WTC11 (cell line): ENCODE measurements at regions not wholly inside any gene's neighbourhood (a gene's known extent, or its start where the extent isn't known, plus 50 kb on each side); places are given as distances from the start of the nearest gene placed in this dataset.

ENCODE experiments used
- CREB1 ChIP-seq: sonication (generic); formaldehyde crosslinking; IDR thresholded peaks from 2 replicates; pipeline ENCODE4 v1.8.0; 2023; ENCODE audit warnings: mild to moderate bottlenecking, missing genetic modification reagents
- CTCF ChIP-seq: fragments of 200-600 bp; IDR thresholded peaks from 2 replicates; pipeline ENCODE4 v1.8.0; 2022; ENCODE audit warnings: antibody characterized with exemption
- FOXJ3 ChIP-seq: sonication (generic); formaldehyde crosslinking; IDR thresholded peaks from 2 replicates; pipeline ENCODE4 v1.9.0; 2021; ENCODE audit warnings: missing genetic modification reagents, mild to moderate bottlenecking, borderline replicate concordance
- JUN ChIP-seq: sonication (generic); formaldehyde crosslinking; IDR thresholded peaks from 2 replicates; pipeline ENCODE4 v1.8.0; 2023; ENCODE audit warnings: mild to moderate bottlenecking, missing genetic modification reagents
- NR3C1 ChIP-seq: sonication (generic); formaldehyde crosslinking; conservative IDR thresholded peaks from 2 replicates; pipeline ENCODE4 v1.8.1; 2023; ENCODE audit warnings: low read depth, mild to moderate bottlenecking, missing genetic modification reagents
- SP1 ChIP-seq: sonication (generic); formaldehyde crosslinking; conservative IDR thresholded peaks from 2 replicates; pipeline ENCODE4 v1.8.1; 2022; ENCODE audit warnings: missing genetic modification reagents
- STAT6 ChIP-seq: sonication (generic); formaldehyde crosslinking; conservative IDR thresholded peaks from 2 replicates; pipeline ENCODE4 v1.8.1; 2023; ENCODE audit warnings: mild to moderate bottlenecking, low read depth, missing genetic modification reagents, moderate library complexity
- ZNF232 ChIP-seq: sonication (generic); formaldehyde crosslinking; IDR thresholded peaks from 2 replicates; pipeline ENCODE4 v1.8.0; 2022; ENCODE audit warnings: mild to moderate bottlenecking, missing genetic modification reagents
- TF ChIP-seq, protein P1 (sequence below): sonication (generic); formaldehyde crosslinking; IDR thresholded peaks from 2 replicates; pipeline ENCODE4 v1.8.1; 2023; ENCODE audit warnings: mild to moderate bottlenecking, missing genetic modification reagents, moderate library complexity
- TF ChIP-seq, protein P2 (sequence below): sonication (generic); formaldehyde crosslinking; IDR thresholded peaks from 2 replicates; pipeline ENCODE4 v1.8.1; 2022; ENCODE audit warnings: mild to moderate bottlenecking, moderate library complexity, missing genetic modification reagents
- TF ChIP-seq, protein P3 (sequence below): sonication (generic); formaldehyde crosslinking; IDR thresholded peaks from 2 replicates; pipeline ENCODE4 v1.8.0; 2022; ENCODE audit warnings: mild to moderate bottlenecking, missing genetic modification reagents

GRCh38 chrX:95435198-95435597, 1249.4 kb upstream of the DIAPH2 start:
- TF ChIP-seq CTCF (no peak), NR3C1 (CRISPR knock-in tag) (no peak), FOXJ3 (CRISPR knock-in tag) (no peak), JUN (CRISPR knock-in tag) (no peak), ZNF232 (CRISPR knock-in tag) (no peak), CREB1 (CRISPR knock-in tag) (no peak), STAT6 (CRISPR knock-in tag) (no peak), SP1 (CRISPR knock-in tag) (no peak)
- TF ChIP-seq, protein P1, sequence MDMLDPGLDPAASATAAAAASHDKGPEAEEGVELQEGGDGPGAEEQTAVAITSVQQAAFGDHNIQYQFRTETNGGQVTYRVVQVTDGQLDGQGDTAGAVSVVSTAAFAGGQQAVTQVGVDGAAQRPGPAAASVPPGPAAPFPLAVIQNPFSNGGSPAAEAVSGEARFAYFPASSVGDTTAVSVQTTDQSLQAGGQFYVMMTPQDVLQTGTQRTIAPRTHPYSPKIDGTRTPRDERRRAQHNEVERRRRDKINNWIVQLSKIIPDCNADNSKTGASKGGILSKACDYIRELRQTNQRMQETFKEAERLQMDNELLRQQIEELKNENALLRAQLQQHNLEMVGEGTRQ: no peak
- TF ChIP-seq, protein P2, sequence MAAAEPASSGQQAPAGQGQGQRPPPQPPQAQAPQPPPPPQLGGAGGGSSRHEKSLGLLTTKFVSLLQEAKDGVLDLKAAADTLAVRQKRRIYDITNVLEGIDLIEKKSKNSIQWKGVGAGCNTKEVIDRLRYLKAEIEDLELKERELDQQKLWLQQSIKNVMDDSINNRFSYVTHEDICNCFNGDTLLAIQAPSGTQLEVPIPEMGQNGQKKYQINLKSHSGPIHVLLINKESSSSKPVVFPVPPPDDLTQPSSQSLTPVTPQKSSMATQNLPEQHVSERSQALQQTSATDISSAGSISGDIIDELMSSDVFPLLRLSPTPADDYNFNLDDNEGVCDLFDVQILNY (CRISPR knock-in tag): no peak
- TF ChIP-seq, protein P3, sequence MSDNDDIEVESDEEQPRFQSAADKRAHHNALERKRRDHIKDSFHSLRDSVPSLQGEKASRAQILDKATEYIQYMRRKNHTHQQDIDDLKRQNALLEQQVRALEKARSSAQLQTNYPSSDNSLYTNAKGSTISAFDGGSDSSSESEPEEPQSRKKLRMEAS (CRISPR knock-in tag): no peak
